K562 (cell line): ENCODE measurements at regions not wholly inside any gene's neighbourhood (a gene's known extent, or its start where the extent isn't known, plus 50 kb on each side); places are given as distances from the start of the nearest gene placed in this dataset.

Source experiments
- ATAC-seq: fragments of 200-7000 bp; cut with Tn5 transposase; 3 replicates; pipeline ENCODE4 v1.9.1; 2020; ENCODE audit warnings: moderate library complexity
- BruUV-seq: library from RNA; stranded (reverse); fragments of 400-500 nt; replicated peaks from 2 replicates; lab custom pipeline; 2021; lab: Mats Ljungman, UMichigan
- CTCF ChIA-PET: fragments of 300-600 bp; formaldehyde crosslinking; extraction: SDS; loops from one replicate; lab custom pipeline; 2021; ENCODE audit warnings: low intra/inter-chr PET ratio; lab: Yijun Ruan, JAX
- POLR2A ChIA-PET: fragments of 300-600, 350-650 bp; sonication (Branson Sonifier 250); formaldehyde crosslinking; extraction: SDS; loops from one replicate; lab custom pipeline; 2021; ENCODE audit warnings: antibody characterized with exemption, inconsistent platforms; lab: Yijun Ruan, JAX
- DNase-seq, 4 experiments: peaks; one replicate each; pipeline versions ENCODE4 v3.0.0 to v3.0.0-alpha.2; 2011 to 2018; ENCODE audit warnings: low spot score in 3 of 4, mixed read lengths in 3 of 4; ENCODE audit errors: extremely low read depth in 1 of 4
- FAIRE-seq: peaks from 2 replicates; lab custom pipeline; 2011; peaks lifted over from hg19 to GRCh38; lab: Jason Lieb, UNC
- H2AFZ ChIP-seq: 2 replicates; pipeline ENCODE4 v1.6.0; 2011; ENCODE audit warnings: low read depth, low read length, control low read depth, inconsistent platforms
- H3K27ac ChIP-seq: fragments of 200-600 bp; 3 replicates; pipeline ENCODE4 v1.8.0; 2011; ENCODE audit warnings: low read depth, mild to moderate bottlenecking, control low read depth, inconsistent platforms, low read length, moderate library complexity, mixed read lengths; ENCODE audit errors: extremely low read depth
- H3K27me3 ChIP-seq, 2 experiments: fragments of 300-600 bp in 1 of 2; 2 replicates in 1 of 2; 3 replicates in 1 of 2; pipeline versions ENCODE4 v1.6.0 to v1.8.0; 2011; ENCODE audit warnings: inconsistent platforms in 2 of 2, low read length in 2 of 2, mild to moderate bottlenecking in 1 of 2, mixed read lengths in 1 of 2, moderate library complexity in 1 of 2; ENCODE audit not compliant: control insufficient read depth in 2 of 2, insufficient read depth in 2 of 2
- H3K36me3 ChIP-seq: fragments of 300-600 bp; 3 replicates; pipeline ENCODE4 v1.8.0; 2011; ENCODE audit warnings: mild to moderate bottlenecking, low read length, inconsistent platforms; ENCODE audit not compliant: control insufficient read depth, insufficient read depth
- H3K4me1 ChIP-seq, 2 experiments: fragments of 200-600 bp in 1 of 2; replicated peaks in 1 of 2; 2 replicates in 1 of 2; 3 replicates in 1 of 2; pipeline versions ENCODE4 v1.5.1 to v1.8.0; 2011; ENCODE audit warnings: inconsistent platforms in 2 of 2, low read length in 2 of 2, mild to moderate bottlenecking in 1 of 2, mixed read lengths in 1 of 2, moderate library complexity in 1 of 2; ENCODE audit not compliant: control insufficient read depth in 2 of 2, insufficient read depth in 2 of 2
- H3K4me2 ChIP-seq: 2 replicates; pipeline ENCODE4 v1.6.1; 2011; ENCODE audit warnings: low read length, control low read depth, inconsistent platforms, mixed read lengths; ENCODE audit not compliant: insufficient read depth
- H3K4me3 ChIP-seq: fragments of 200-600 bp; sonication (generic), shearing (Covaris generic); 2 replicates; pipeline ENCODE4 v1.5.1; 2016; ENCODE audit warnings: control low read depth, inconsistent platforms
- H3K79me2 ChIP-seq: fragments of 200-600 bp; 3 replicates; pipeline ENCODE4 v1.8.0; 2011; ENCODE audit warnings: low read length, inconsistent platforms; ENCODE audit not compliant: control insufficient read depth, insufficient read depth
- H3K9ac ChIP-seq, 2 experiments: 2 replicates each; pipeline versions ENCODE4 v1.6.0 to v1.6.1; 2011; ENCODE audit warnings: low read depth in 2 of 2, low read length in 2 of 2, control low read depth in 1 of 2, inconsistent platforms in 1 of 2, mild to moderate bottlenecking in 1 of 2, mixed read lengths in 1 of 2; ENCODE audit not compliant: insufficient read depth in 1 of 2
- H3K9me1 ChIP-seq: one replicate; pipeline ENCODE4 v1.6.0; 2011; ENCODE audit warnings: inconsistent platforms, mild to moderate bottlenecking, low read length, moderate library complexity; ENCODE audit not compliant: control insufficient read depth, insufficient read depth
- H3K9me3 ChIP-seq: replicated peaks from 2 replicates; pipeline ENCODE4 v1.5.1; 2011; ENCODE audit warnings: low read depth, low read length, inconsistent platforms; ENCODE audit not compliant: control insufficient read depth, insufficient read depth
- H4K20me1 ChIP-seq: replicated peaks from 2 replicates; pipeline ENCODE4 v1.6.1; 2011; ENCODE audit warnings: low read length, inconsistent platforms, mixed read lengths; ENCODE audit not compliant: control insufficient read depth, insufficient read depth
- DACH1 ChIP-seq: fragments of 450-650 bp; IDR thresholded peaks from 2 replicates; pipeline ENCODE4 v1.6.1; 2018; ENCODE audit not compliant: partially characterized antibody
- FOXA3 ChIP-seq, 2 experiments: fragments of 450-650 bp in 1 of 2; sonication (generic) in 1 of 2; formaldehyde crosslinking; IDR thresholded peaks in 1 of 2; conservative IDR thresholded peaks in 1 of 2; 2 replicates each; pipeline versions ENCODE4 v1.4.0 to v1.8.0; 2020 to 2022; ENCODE audit warnings: mild to moderate bottlenecking in 2 of 2, missing genetic modification reagents in 1 of 2
- HNRNPLL ChIP-seq: fragments of 200-400 bp; formaldehyde crosslinking; IDR thresholded peaks from 2 replicates; pipeline ENCODE4 v1.6.1; 2017; ENCODE audit warnings: low read length, low read depth, mild to moderate bottlenecking; ENCODE audit not compliant: poor library complexity, severe bottlenecking
- L3MBTL2 ChIP-seq: fragments of 450-650 bp; IDR thresholded peaks from 2 replicates; pipeline ENCODE4 v1.6.1; 2016; ENCODE audit warnings: mild to moderate bottlenecking, moderate library complexity
- NEUROD1 ChIP-seq: fragments of 150-350 bp; IDR thresholded peaks from 2 replicates; pipeline ENCODE4 v1.6.1; 2014; ENCODE audit warnings: borderline replicate concordance, low read length, low read depth; ENCODE audit not compliant: partially characterized antibody
- RERE ChIP-seq: sonication (generic); formaldehyde crosslinking; IDR thresholded peaks from 2 replicates; pipeline ENCODE4 v1.8.0; 2023; ENCODE audit warnings: missing genetic modification reagents, mild to moderate bottlenecking, borderline replicate concordance
- SREBF1 ChIP-seq: fragments of 150-350 bp; IDR thresholded peaks from 2 replicates; pipeline ENCODE4 v1.6.1; 2014; ENCODE audit warnings: antibody characterized with exemption, low read depth, low read length, borderline replicate concordance
- THAP7 ChIP-seq: fragments of 250-450 bp; sonication (Bioruptor Pico); IDR thresholded peaks from 2 replicates; pipeline ENCODE4 v1.5.0; 2021
- USF2 ChIP-seq: sonication (generic); formaldehyde crosslinking; IDR thresholded peaks from 2 replicates; pipeline ENCODE4 v1.5.0; 2020; ENCODE audit warnings: missing genetic modification reagents
- ZNF431 ChIP-seq: sonication (generic); formaldehyde crosslinking; IDR thresholded peaks from 2 replicates; pipeline ENCODE4 v1.8.0; 2022; ENCODE audit warnings: mild to moderate bottlenecking, missing genetic modification reagents
- ZNF445 ChIP-seq: fragments of 250-450 bp; sonication (Bioruptor Pico); IDR thresholded peaks from 2 replicates; pipeline ENCODE4 v1.4.0; 2020; ENCODE audit warnings: low read depth, mild to moderate bottlenecking, moderate library complexity
- ZNF778 ChIP-seq: fragments of 450-650 bp; formaldehyde crosslinking; IDR thresholded peaks from 2 replicates; pipeline ENCODE4 v1.4.0; 2020; ENCODE audit warnings: mild to moderate bottlenecking, moderate library complexity
- WGBS: fragments of 100-300 bp; shearing (Covaris generic); methylation state at CpG from one replicate; pipeline ENCODE4 v1.1.6; 2016; ENCODE audit warnings: low coverage, mixed read lengths; ENCODE audit not compliant: insufficient coverage; ENCODE audit errors: missing lambda C conversion rate; 5-methylcytosine and 5-hydroxymethylcytosine counted together
- in situ Hi-C: fragments of 300-500 bp; cut with MboI; formaldehyde crosslinking; loops from 4 replicates; pipeline ENCODE4 v1.15.0; 2018; ENCODE audit warnings: inconsistent platforms, mixed read lengths
- intact Hi-C: fragments of 100-400 bp; cut with micrococcal nuclease; formaldehyde crosslinking; loops from 2 replicates; pipeline ENCODE4 v1.14.2; 2022

GRCh38 chr3:194984066-194984465 is 286.9 kb downstream of the XXYLT1 start:
- in situ Hi-C loops, result no loop called here
- H3K4me3 ChIP-seq, result no peak overlapping the region
- no peaks in the 10 kb centered on the region for H3K79me2 ChIP-seq
- no peak for FAIRE-seq
- 10% methylated on average over 3 of the region's 3 CpGs for WGBS
- ATAC-seq, result no peak
- TF ChIP-seq NEUROD1 (no peak), USF2 (CRISPR knock-in tag) (no peak), SREBF1 (no peak), RERE (CRISPR knock-in tag) (no peak), FOXA3 (CRISPR knock-in tag; conservative IDR thresholded peaks at IDR 0.05 in 1 of 2, IDR thresholded peaks at IDR 0.05 in 1 of 2) (no peak), L3MBTL2 (no peak), HNRNPLL (no peak), ZNF445 (CRISPR knock-in tag) (no peak), ZNF431 (CRISPR knock-in tag) (no peak), ZNF778 (no peak), DACH1 (no peak), THAP7 (no peak)
- H3K9ac ChIP-seq, result no peak overlapping the region
- H4K20me1 ChIP-seq, result no peaks in the 10 kb centered on the region
- H3K9me3 ChIP-seq, result no peaks in the 10 kb centered on the region
- DNase-seq, result no peak
- no peaks in the 10 kb centered on the region for H3K36me3 ChIP-seq
- H3K4me1 ChIP-seq, result peaks cover 0 to 8% of the 10 kb centered on the region in 2 experiments; a peak in 2 of 5 replicates
- H2AFZ ChIP-seq, result no peak overlapping the region
- ChIA-PET POLR2A (interaction anchor here (1.1 kb wide), 1 partner anchor 13 kb away, joined by 5 read pairs; no protein-coding TSS in a partner anchor), CTCF (no interaction called here)
- no peak overlapping the region for H3K27ac ChIP-seq
- intact Hi-C loops, result no loop called here
- no peak overlapping the region for H3K4me2 ChIP-seq
- no TSS peak for BruUV-seq
- no peaks in the 10 kb centered on the region for H3K9me1 ChIP-seq
- peaks cover 21 to 56% of the 10 kb centered on the region in 2 experiments for H3K27me3 ChIP-seq
